AG08396 (cell line): ENCODE measurements at regions not wholly inside any gene's neighbourhood (a gene's known extent, or its start where the extent isn't known, plus 50 kb on each side); places are given as distances from the start of the nearest gene placed in this dataset.
"Not testable (repeated sequence)": the region's sequence is repeated elsewhere in the genome, so short reads cannot be mapped to it uniquely, and the experiment has no call there.

Source experiments
- DNase-seq: peaks from one replicate; pipeline ENCODE4 v3.0.0; 2012; ENCODE audit warnings: low spot score, mixed read lengths

GRCh38 chr18:78416853-78417252 is 562.8 kb upstream of the SALL3 start:
- no peak for DNase-seq

GRCh38 chr18:78418379-78418778 is 561.2 kb upstream of the SALL3 start:
- no peak for DNase-seq

GRCh38 chr18:78419171-78419570 is 560.4 kb upstream of the SALL3 start:
- no peak for DNase-seq

GRCh38 chr18:78420116-78420515 is 559.5 kb upstream of the SALL3 start:
- DNase-seq: no peak

GRCh38 chr18:78421392-78421791 is 558.2 kb upstream of the SALL3 start:
- DNase-seq: no peak

GRCh38 chr18:78422336-78422735 is 557.3 kb upstream of the SALL3 start:
- no peak for DNase-seq

GRCh38 chr18:78423811-78424210 is 555.8 kb upstream of the SALL3 start:
- no peak for DNase-seq

- DNase-seq: no peak
These were observed 555.1 kb upstream of the SALL3 start for GRCh38 chr18:78424403-78425018.

GRCh38 chr18:78425019-78425412 is 554.6 kb upstream of the SALL3 start:
- DNase-seq: no peak

- no peak for DNase-seq
These were observed 552.5 kb upstream of the SALL3 start for GRCh38 chr18:78427081-78427480.

GRCh38 chr18:78429127-78430108 is 550.2 kb upstream of the SALL3 start:
- no peak for DNase-seq

GRCh38 chr18:78430131-78430758 is 549.4 kb upstream of the SALL3 start:
- DNase-seq: no peak

- DNase-seq: no peak
These were observed 548.0 kb upstream of the SALL3 start for GRCh38 chr18:78431606-78432005.

GRCh38 chr18:78433562-78433961 is 546.1 kb upstream of the SALL3 start:
- DNase-seq: no peak

GRCh38 chr18:78436110-78436509 is 543.5 kb upstream of the SALL3 start:
- no peak for DNase-seq

GRCh38 chr18:78438235-78438634 is 541.4 kb upstream of the SALL3 start:
- DNase-seq: not testable (repeated sequence)

GRCh38 chr18:78445880-78446279 is 533.7 kb upstream of the SALL3 start:
- DNase-seq: no peak

GRCh38 chr18:78447211-78447610 is 532.4 kb upstream of the SALL3 start:
- DNase-seq: no peak

GRCh38 chr18:78448106-78448505 is 531.5 kb upstream of the SALL3 start:
- DNase-seq: no peak

- no peak for DNase-seq
These were observed 531.0 kb upstream of the SALL3 start for GRCh38 chr18:78448591-78448990.

- no peak for DNase-seq
These were observed 525.4 kb upstream of the SALL3 start for GRCh38 chr18:78454221-78454620.

- DNase-seq: no peak
These were observed 524.2 kb upstream of the SALL3 start for GRCh38 chr18:78455386-78455785.

GRCh38 chr18:78457011-78457410 is 522.6 kb upstream of the SALL3 start:
- no peak for DNase-seq
